Adrenal gland (tissue), 9 donors: ENCODE measurements at regions not wholly inside any gene's neighbourhood (a gene's known extent, or its start where the extent isn't known, plus 50 kb on each side); places are given as distances from the start of the nearest gene placed in this dataset.

Source experiments
- DNase-seq, 7 donors: peaks; one replicate each; pipeline ENCODE4 v3.0.0-alpha.2; 2019 to 2020
- H3K27ac ChIP-seq, 5 donors: fragments of 200-600 bp; sonication (generic) in 4 of 5; 1 replicate in 3 of 5; 2 replicates in 2 of 5; pipeline versions ENCODE4 v1.5.1 to v1.8.0; 2016 to 2020; ENCODE audit warnings: mild to moderate bottlenecking in 1 of 5
- H3K27me3 ChIP-seq: fragments of 200-600 bp; 2 replicates; pipeline ENCODE4 v1.8.0; 2021
- H3K36me3 ChIP-seq, 2 donors: fragments of 200-600 bp; replicated peaks in 1 of 2; 1 replicate in 1 of 2; 2 replicates in 1 of 2; pipeline versions ENCODE4 v1.5.1 to v1.8.0; 2018 to 2022
- H3K4me1 ChIP-seq, 2 donors: fragments of 200-600 bp; replicated peaks in 1 of 2; 1 replicate in 1 of 2; 2 replicates in 1 of 2; pipeline versions ENCODE4 v1.5.1 to v1.8.0; 2018 to 2021
- H3K4me3 ChIP-seq, 4 donors: fragments of 200-600 bp; sonication (generic) in 3 of 4; one replicate each; pipeline ENCODE4 v1.5.1; 2016 to 2018
- H3K9me3 ChIP-seq, 3 donors: fragments of 200-600 bp; sonication (generic) in 1 of 3; replicated peaks in 1 of 3; 1 replicate in 2 of 3; 2 replicates in 1 of 3; pipeline versions ENCODE4 v1.5.1 to v1.8.0; 2016 to 2021
- POLR2A ChIP-seq, 2 donors: fragments of 450-650 bp; IDR thresholded peaks; one replicate each; pipeline ENCODE4 v1.6.1; 2017; ENCODE audit warnings: antibody characterized with exemption in 2 of 2, mild to moderate bottlenecking in 2 of 2, moderate library complexity in 1 of 2
- WGBS, 4 donors: extraction: QIAGEN DNeasy Blood & Tissue Kit in 2 of 4; methylation state at CpG; one replicate each; pipeline versions ENCODE4 v1.1.5 to v1.1.7; 2013 to 2017; 5-methylcytosine and 5-hydroxymethylcytosine counted together
- intact Hi-C, 2 donors: fragments of 100-400 bp; cut with DNase I; formaldehyde crosslinking; loops; one replicate each; pipeline versions ENCODE4 v1.14.1 to v1.15.0; 2022 to 2023
- TF ChIP-seq, protein P1 (sequence below), 6 experiments: fragments of 450-650 bp in 4 of 6; fragments of 200-600 bp in 2 of 6; sonication (generic) in 1 of 6; IDR thresholded peaks; 1 replicate in 5 of 6; 2 replicates in 1 of 6; pipeline versions ENCODE4 v1.5.1 to v1.8.0; 2016 to 2021; ENCODE audit warnings: antibody characterized with exemption in 6 of 6, mild to moderate bottlenecking in 2 of 6, moderate library complexity in 1 of 6
- donor health status: healthy with polysubstance abuse.
- donor health status: Bipolar disorder and iron deficiency.
- donor health status: DM: yes; HTN: yes; CAD: no.
- donor health status: DM: no; HTN: no; CAD: no.
- donor health status: DM: no; HTN: no; CAD: no.

GRCh38 chr6:44772838-44773237, 385.3 kb downstream of the CDC5L start:
- DNase-seq: no peak
- intact Hi-C loops: no loop called here

GRCh38 chr6:44775121-44775520, 387.6 kb downstream of the CDC5L start:
- H3K4me1 ChIP-seq: no peaks in the 10 kb centered on the region
- no peak for DNase-seq
- intact Hi-C loops: no loop called here
- H3K36me3 ChIP-seq: no peaks in the 10 kb centered on the region
- no peak for TF ChIP-seq POLR2A (IDR thresholded peaks at IDR 0.05)
- TF ChIP-seq, protein P1, sequence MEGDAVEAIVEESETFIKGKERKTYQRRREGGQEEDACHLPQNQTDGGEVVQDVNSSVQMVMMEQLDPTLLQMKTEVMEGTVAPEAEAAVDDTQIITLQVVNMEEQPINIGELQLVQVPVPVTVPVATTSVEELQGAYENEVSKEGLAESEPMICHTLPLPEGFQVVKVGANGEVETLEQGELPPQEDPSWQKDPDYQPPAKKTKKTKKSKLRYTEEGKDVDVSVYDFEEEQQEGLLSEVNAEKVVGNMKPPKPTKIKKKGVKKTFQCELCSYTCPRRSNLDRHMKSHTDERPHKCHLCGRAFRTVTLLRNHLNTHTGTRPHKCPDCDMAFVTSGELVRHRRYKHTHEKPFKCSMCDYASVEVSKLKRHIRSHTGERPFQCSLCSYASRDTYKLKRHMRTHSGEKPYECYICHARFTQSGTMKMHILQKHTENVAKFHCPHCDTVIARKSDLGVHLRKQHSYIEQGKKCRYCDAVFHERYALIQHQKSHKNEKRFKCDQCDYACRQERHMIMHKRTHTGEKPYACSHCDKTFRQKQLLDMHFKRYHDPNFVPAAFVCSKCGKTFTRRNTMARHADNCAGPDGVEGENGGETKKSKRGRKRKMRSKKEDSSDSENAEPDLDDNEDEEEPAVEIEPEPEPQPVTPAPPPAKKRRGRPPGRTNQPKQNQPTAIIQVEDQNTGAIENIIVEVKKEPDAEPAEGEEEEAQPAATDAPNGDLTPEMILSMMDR (IDR thresholded peaks at IDR 0.05): no peak
- WGBS, 4 donors: 76 to 100% (median 80%) methylated on average over 1 of the region's 1 CpG; no CpG with 5 or more reads in 1 of the 4 donors
- H3K4me3 ChIP-seq: no peak overlapping the region
- H3K27me3 ChIP-seq: no peaks in the 10 kb centered on the region
- no peaks in the 10 kb centered on the region for H3K9me3 ChIP-seq
- no peak overlapping the region for H3K27ac ChIP-seq

More at GRCh38 chr6:44772838-44773237, 385.3 kb downstream of the CDC5L start:
- no peaks in the 10 kb centered on the region for H3K4me1 ChIP-seq
- H3K27me3 ChIP-seq: no peaks in the 10 kb centered on the region
- no peaks in the 10 kb centered on the region for H3K36me3 ChIP-seq
- TF ChIP-seq POLR2A (IDR thresholded peaks at IDR 0.05): no peak
- TF ChIP-seq, protein P1 (IDR thresholded peaks at IDR 0.05): no peak
- H3K27ac ChIP-seq: no peak overlapping the region
- H3K4me3 ChIP-seq: no peak overlapping the region
- H3K9me3 ChIP-seq: no peaks in the 10 kb centered on the region

DNA sequence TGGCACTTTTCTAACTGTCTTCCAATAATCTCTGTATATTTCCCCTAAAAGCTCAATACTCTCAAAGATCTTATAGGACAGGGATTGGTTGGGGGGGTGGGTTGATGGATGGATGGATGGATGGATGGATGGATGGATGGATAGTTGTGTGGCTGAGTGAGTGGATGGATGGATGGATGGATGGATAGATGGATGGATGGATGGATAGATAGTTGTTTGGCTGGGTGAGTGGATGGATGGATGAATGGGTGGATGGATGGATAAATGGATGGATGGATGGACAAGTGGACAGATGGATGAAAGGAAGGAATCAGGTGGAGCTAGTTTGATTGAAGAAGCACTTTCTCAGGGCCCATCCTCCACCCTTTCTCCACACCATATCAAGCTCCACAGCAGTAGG, 388.8 kb downstream of the CDC5L start:
- Histone ChIP-seq H3K27me3 (no peaks in the 10 kb centered on the region), H3K9me3 (no peaks in the 10 kb centered on the region), H3K27ac (no peak overlapping the region), H3K4me1 (no peaks in the 10 kb centered on the region), H3K36me3 (no peaks in the 10 kb centered on the region), H3K4me3 (no peak overlapping the region)
- intact Hi-C loops: no loop called here
- no peak for TF ChIP-seq POLR2A (IDR thresholded peaks at IDR 0.05)
- TF ChIP-seq, protein P1 (IDR thresholded peaks at IDR 0.05): no peak
- no peak for DNase-seq

GRCh38 chr6:44778513-44778912, 391.0 kb downstream of the CDC5L start:
- Histone ChIP-seq H3K9me3 (no peaks in the 10 kb centered on the region), H3K27me3 (no peaks in the 10 kb centered on the region), H3K27ac (no peak overlapping the region), H3K4me3 (no peak overlapping the region), H3K36me3 (no peaks in the 10 kb centered on the region), H3K4me1 (no peaks in the 10 kb centered on the region)
- DNase-seq: no peak
- no peak for TF ChIP-seq POLR2A (IDR thresholded peaks at IDR 0.05)
- TF ChIP-seq, protein P1 (IDR thresholded peaks at IDR 0.05): no peak
- WGBS, 4 donors: 90 to 100% (median 93%) methylated on average over 1 of the region's 1 CpG
- intact Hi-C loops: no loop called here
